CD4-positive, alpha-beta T cell treated with Interleukin-15 for 4 hours (primary cell): ENCODE measurements at regions not wholly inside any gene's neighbourhood (a gene's known extent, or its start where the extent isn't known, plus 50 kb on each side); places are given as distances from the start of the nearest gene placed in this dataset.
"Not testable (repeated sequence)": the region's sequence is repeated elsewhere in the genome, so short reads cannot be mapped to it uniquely, and the experiment has no call there.

Experiments
- DNase-seq: peaks from one replicate; pipeline ENCODE4 v3.0.0-alpha.2; 2020; ENCODE audit warnings: low spot score

DNA sequence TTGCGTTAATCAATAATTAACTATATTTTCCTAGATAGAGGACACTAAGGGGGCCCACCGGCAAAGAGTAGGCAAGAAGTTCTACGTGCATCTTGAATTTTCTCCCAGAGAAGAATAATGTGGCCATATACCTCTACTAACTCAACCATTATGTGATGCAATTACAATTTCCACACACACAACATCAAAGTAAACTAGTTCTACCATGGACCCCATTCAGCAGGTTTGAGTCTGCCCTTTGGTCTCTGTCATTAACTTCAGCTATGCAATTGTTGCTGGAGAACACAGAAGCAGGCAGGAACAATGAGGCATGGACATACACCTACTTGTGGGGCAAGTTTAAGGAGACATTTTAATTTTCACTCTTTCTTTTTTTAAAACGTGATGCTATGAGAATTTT lies 705.9 kb downstream of the PDCD6IP start:
- no peak for DNase-seq

DNA sequence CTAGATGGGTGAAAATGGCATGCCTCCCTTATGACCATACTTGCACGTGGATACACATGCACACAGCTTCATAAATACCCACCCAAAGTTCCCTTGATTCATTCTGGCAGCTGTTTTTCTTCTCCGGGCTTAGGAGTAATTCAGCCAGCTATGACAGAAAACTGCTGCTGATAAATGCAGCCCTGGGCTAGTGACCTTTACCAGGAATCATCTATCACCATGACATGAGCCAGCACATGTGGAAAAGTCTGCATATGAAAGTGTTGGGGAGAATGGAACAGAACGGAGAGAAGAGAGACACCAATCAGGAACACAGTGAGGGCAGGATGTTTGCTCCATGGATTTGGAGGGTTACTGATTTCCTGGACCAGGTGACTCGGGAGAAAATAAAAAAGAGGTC lies 706.3 kb downstream of the PDCD6IP start:
- no peak for DNase-seq

DNA sequence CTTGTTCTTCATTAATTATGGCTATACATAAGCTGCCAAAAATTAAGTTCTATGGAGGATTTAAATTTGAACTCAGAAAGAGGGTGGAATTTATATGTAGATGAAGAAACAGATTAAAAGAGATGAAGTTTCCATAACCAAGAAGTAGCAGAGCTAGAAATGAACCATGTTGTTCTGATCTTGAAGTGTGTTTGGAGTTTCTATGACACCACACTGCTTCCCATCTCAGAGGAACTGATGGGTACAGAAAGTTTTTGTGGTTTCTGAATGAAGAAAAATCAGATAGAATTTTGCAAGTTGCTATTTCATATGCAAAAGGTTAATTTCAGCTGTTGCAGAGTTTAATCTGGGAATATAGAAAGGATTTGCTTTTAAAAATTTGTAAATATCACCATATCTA lies 710.3 kb downstream of the PDCD6IP start:
- no peak for DNase-seq

DNA sequence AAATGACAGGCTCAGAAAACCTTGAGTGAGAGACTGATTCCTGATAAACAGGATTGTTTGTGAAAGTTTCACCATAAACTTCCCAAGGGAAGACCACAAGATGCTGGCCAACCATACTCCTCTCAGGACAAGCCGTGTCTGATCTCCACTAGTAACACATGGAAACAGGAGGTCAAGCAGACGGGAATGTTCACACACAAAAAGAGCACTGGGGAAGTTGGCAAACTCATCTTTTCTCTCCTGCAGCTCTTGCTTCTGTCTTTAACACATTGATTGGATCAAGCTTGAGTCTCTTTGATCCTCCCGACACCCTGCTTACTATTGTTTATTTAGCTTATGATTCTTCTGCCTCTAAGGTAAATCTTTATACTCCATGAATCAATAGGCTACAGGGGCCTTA lies 713.5 kb downstream of the PDCD6IP start:
- no peak for DNase-seq

DNA sequence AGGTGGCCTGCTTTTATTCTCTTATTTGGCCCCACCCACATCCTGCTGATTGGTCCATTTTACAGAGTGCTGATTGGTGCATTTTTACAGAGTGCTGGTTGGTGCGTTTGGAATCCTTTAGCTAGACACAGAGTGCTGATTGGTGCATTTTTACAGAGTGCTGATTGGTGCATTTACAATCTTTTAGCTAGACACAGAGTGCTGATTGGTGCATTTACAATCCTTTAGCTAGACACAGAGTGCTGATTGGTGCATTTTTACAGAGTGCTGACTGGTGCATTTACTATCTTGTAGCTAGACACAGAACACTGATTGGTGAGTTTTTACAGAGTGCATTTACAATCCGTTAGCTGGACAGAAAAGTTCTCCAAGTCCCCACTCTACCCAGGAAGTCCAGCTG lies 720.6 kb downstream of the PDCD6IP start:
- not testable (repeated sequence) for DNase-seq

DNA sequence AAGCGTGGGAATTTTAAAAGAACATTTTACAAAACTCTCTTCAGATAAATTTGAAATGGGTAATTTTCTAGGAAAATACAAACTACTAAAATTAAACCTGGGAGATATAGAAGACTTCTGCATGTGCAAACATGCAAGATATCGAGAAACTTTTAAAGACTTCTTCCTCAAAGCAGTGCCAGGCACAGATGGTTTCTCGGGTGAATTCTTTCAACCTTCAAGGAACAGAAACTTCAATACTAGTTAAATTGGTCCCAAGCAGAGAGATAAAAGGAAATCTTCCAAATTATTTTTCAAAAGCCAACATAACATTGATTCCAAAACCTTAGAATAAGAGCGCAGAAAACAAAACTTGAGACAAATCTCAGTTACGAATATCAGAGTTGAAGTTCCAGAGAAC lies 732.7 kb downstream of the PDCD6IP start:
- DNase-seq: no peak

DNA sequence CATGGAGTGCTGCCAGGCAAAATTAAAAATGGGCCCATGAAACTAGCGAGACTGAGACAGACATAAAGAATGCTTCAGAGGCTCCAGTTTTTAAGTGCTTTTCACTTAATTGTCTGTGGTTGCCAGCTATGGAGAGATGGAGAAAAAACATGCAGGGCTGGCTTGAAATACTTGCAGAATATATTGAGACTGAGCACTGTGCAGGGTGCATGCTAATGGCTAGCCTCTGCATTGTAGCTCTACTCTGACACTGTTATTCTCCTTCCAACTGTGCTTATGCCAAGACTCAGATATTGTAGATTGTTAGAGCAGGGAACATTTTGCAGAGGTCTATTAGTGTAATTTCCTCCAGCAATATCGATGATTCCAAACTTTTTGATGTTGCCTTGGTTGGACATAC lies 735.0 kb downstream of the PDCD6IP start:
- DNase-seq: no peak

DNA sequence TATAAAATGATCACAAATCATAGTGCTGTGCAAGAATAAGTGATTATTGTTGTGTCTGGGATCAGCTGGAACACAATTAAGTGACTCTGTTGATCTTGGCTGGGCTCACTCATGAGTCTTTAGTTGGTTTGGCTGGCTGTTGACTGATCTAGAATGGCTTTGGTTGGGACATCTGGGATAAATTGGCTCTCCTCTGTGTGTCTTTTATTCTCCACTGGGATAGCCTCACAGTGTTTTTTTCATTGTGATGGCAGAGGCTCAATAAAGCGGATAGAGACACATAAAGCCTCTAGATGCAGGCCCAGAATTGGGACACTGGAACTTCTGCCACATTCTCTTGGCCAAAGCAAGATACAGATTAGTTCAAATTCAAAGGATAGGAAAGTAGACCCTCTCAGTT lies 735.6 kb downstream of the PDCD6IP start:
- DNase-seq: no peak

DNA sequence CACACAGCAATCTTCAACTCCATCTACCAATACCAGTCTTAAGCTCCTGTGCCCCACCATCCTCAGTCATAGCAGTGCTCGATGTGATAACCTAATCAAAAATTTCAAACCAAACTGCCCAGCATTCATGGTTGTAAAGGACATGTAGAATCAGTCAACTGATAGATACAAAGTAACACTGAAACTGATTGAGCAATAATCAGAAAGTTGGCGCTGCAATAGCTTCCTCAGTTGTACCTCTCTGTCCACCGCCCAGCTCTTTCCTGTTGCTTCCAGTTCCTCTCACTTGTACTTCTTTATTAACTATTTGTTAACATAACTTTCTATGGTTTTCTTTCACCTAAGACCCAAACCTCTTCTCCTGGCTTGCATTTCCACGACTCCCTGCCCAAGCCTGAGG lies 745.7 kb downstream of the PDCD6IP start:
- no peak for DNase-seq

DNA sequence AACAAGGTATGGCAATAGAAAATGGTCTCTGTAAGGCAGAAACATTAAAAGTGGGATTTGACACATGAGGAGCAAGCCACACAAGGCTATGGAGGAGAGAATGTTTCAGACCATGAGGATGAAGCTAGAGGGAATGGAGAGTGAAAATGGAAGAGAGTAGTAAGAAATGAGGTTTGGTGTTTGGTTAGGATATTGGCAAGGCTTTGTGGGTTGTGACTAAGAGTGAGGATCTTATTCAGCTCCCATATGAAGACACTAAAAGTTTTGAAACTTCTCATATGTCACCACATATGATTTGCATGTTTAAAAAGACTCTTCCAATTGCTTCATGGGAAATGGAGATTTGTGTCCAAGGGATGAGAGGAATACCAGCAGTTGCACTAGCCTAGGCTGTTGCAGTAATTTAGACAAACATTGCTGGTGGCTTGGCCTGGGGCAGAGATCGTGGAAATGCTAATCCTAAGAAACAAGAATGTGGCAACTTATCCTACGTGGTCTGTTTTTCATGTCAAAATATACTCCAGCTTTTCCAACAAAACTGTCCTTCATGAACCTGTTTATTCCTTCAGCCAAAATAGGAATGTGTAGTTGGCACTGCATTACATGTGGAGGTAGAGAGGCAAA lies 749.0 kb downstream of the PDCD6IP start:
- DNase-seq: no peak

DNA sequence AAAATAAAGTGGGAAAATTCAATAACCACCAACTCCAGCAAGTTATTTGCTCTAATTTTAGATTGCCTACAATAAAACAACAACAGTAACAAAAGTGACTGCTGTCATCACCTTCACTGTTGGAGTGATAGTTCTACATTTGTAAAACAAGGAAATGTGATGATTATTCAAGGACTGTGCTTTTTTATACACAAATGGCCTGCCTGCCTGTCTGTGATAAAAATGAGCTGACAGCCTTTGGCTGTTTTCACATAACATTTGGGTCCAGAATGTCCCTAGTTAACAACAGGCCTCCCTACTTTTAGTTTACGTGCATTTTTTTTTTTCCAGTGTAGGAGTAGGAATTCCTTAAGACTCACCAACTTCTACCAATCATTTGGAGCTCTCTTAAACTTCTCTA lies 768.8 kb downstream of the PDCD6IP start:
- DNase-seq: no peak

DNA sequence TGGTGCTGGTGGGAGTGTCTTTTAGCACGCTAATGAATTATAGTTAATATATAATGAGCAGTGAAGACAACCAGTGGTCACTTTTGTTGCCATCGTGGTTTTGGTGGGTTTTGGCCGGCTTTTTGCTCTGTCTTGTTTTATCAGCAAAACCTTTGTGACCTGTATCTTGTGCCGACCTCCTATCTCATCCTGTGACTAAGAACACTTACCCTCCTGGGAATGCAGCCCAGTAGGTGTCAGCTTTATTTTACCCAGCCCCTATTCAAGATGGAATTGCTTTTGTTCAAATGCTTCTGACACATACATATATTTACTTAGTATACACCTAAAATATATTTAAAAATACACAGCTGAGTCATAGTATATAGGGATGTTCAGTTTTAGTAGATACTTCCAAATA lies 770.3 kb downstream of the PDCD6IP start:
- DNase-seq: no peak

DNA sequence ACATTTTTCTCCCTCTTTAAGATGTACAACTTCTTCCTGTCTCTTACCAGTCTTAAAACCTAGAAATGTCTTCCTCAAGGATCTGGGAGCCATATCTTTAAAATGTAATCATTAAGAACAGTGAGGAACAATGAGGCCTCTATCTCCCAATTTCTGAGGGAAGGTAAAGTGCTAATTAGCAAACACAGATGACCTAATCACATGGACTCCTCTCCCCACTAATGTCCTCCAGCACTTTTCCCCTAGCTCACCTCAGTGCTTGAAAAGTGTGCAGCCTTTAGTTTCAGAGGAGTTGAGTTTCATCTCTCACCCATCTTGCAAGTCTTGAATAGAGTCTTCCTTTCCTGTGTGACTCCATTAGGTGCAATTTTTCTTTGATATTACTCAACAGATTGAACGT lies 771.0 kb downstream of the PDCD6IP start:
- no peak for DNase-seq

DNA sequence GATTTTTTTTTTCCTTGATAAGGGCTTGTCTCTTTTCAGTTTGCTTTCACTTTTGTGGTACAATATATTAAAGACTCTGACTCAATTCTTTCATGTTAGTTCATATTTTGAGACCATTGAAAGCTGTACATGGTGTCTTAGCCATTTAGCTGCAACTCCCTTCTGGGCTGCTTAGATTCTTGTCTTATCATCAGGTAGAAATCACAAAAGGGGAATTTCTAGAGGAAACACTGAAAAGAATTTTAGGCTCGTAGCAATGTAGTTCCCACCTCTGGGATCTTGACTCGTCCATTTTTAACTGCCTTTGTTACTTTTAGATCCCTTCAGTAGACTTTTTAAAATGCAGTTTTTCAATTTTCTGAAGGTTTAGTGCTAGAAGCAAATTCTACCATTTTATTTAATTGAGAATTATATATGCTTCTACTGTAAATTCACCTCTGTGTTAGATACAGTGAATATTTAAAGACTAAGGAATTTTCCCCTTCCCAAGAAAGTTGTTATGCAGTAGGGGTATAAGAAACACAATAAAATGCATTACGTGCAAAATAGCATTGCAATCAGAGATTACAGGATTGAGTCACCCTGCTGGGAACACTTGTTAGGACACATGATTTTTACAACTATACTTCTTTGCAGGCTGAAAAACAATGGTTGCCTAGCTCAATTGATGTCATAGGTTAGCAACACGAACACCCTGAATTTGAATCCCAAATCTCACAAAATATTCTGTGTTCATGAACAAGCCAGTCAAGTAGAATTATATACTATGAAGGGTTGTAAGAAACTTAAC lies 772.7 kb downstream of the PDCD6IP start:
- DNase-seq: no peak

DNA sequence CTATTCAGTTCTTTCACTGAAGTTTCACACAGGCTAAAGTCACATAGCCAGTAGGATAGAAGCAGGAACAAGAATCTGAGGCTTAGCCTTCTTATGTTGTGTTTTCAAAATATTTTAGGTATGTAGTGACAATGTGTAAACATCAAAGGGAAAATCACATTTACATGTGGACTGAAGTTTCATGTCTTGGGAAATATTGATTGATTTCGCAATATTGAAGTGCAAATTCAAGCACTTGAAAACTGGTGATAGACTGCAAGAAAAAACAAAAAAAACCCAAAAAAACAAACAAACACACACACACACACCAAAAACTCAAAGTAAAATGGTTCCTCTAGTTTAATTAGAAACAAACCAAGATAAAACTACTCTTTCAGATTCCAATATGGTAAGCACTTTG lies 773.3 kb downstream of the PDCD6IP start:
- DNase-seq: no peak

DNA sequence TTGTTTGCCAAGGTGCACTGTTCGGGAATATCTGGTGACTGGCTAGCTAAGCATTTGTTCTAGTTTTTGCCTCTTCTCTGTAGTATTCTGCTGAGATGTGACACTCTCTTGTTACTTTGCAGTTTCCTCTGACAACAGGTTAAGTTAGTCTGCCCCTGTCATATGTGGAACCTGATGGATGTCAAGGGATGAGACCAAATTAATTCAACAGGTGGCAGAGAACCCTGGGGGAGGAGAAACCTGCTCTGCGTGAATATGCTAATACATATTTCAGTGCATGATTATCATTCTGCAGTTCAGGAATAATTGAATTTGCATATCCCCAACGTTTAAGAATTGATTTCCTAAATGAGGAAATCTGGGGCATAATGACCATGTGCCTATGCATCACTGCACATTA lies 777.3 kb downstream of the PDCD6IP start:
- no peak for DNase-seq

DNA sequence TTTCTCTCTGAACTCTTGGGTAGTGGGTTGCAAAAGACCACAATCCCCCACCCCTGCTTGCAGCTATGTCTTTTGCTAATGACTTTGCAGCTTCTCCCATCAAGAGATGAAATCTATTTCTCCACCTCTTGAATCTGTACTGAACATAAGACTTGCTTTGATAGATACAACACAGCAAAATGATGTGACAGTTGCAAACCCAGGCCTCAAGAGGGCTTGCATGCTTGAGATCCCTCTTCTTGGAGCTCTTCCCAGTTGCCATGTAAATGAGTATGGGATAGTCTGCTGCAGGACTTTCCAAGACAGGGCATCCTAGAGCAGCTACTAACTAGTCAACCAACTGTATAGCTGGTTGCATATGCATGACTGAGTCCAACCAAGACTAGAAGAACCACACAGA lies 783.6 kb downstream of the PDCD6IP start:
- DNase-seq: no peak

DNA sequence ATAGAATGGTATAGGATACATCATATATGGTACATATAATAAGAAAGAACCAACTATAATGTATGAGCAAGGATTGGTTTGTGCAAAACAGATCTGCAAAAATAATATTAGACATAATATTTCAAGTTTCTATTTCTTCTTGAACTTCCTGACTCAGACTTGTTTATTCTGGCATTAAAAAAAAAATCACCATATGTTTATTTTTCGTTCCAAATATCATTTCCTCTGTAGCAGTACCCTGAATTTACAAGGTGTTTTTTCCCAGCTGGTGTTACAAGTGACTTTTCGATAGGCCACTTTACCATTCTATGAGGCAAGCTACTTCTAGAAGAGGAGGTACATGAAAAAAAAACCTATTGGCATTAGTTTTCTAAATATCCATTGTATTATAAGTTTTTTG lies 785.0 kb downstream of the PDCD6IP start:
- DNase-seq: no peak

DNA sequence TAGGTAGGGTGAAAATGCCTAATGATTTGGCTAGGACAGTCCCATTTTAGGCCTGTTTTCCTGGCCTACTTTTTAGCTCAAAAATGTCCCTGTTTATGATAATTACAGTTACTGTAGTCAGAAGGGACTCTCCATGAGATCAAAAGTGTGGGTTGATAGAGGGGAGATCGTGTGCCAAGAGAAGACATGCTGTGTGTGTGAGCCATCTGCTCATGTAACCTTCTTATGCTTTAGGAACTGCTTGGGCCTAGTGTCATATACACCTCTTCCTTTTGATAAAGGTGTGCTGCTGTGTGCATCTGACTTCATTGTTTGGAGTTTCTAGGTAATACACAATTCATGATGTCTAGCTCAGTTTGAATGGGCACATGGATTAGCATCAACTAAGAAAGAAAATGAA lies 786.5 kb downstream of the PDCD6IP start:
- no peak for DNase-seq

DNA sequence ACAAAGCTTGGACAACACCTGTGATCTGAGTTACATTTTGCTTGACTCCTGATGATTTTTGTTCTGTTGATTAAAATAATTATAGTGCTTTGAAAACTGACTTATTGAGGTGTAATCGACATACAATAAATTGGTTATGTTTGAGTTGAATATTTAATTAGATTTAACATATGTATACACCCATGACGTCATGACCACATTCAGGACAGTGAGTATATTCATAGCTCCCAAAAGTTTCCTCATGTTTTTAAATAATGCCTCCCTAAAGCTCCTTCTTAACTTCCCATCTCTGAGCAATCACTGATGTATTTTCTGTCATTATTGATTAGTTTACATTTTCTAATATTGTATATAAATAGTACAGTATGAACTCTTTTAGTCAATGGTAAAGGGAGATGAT lies 801.2 kb downstream of the PDCD6IP start:
- DNase-seq: no peak

DNA sequence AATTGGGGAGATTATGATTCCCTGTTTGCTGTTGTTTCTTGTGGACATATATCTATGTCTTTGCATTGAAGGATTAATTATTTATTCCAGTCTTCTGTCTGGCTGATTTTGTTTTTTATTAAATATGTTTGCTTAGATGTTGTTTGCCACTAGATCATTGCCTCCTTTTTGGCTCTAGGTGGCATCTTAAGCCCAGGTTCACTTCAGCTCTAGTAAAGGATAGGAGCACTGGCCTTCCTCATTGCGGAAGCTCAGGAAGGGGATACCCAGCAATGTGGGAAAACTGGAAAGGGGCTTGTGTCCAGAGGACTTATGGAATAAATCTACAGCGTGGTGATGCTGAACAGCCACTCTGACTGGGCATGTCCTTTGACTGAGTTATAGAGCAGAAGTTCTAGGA lies 821.6 kb downstream of the PDCD6IP start:
- DNase-seq: no peak

DNA sequence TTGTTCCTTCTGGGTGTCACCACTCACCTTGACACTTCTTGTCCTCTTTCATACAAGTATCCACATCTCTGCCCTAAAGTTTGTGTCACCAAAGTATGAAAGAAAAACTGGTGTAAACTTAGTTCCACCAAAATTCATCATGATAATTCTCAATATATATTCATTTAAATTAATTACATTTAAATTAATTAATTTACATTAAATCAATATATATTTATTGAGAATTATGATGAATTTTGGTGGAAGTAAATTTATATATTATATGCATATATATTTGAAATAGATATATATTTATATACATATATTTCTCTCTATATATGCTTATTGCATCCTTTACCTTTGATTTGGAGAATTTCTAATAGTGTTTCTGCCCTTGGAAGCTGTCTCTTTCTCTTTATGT lies 828.3 kb downstream of the PDCD6IP start:
- DNase-seq: no peak

DNA sequence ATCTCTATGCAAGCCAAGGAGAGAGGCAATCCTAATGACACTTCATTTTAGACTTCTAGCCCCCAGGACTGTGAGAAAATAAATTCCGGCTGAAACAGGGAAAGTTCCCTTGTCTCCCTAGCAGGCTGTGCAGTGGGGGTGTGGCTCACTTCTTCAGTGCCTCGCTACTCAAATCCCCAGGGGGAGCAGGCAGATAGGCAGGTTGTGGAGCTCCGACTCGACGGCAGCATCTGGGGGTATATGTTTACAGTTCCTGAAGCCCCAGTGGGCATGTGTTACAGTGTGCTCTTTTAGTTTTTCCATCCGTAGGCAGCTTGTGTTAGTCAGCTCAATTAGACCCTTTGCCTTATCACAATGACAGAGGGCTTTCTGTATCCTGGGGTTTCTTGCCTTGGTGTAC lies 836.5 kb downstream of the PDCD6IP start:
- no peak for DNase-seq

DNA sequence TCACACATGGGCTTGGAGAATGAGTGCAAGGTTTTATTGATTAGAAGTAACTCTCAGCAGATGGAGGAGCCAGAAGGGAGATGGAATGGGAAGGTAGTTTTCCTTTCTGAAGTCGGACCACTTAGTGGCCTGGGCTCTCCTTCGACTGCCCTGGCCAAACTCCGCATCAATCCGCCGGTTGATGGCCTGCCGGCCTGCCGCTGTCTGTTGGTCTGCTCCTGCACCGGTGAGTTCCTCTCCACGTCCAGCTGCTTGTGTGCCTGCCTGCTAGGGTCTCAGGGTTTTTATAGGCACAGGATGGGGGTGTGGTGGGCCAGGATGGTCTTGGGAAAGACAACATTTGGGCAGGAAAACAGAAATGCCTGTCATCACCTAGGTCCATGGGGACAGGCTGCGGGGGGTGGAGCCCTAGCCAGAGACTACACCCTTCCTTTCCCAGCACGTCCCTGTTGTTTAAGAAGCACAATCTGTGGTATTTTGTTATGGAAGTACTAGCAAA lies 837.0 kb downstream of the PDCD6IP start:
- no peak for DNase-seq
